DMS114 treated with DMSO at 0.1 percent for 48 hours (cell line): ENCODE measurements at regions not wholly inside any gene's neighbourhood (a gene's known extent, or its start where the extent isn't known, plus 50 kb on each side); places are given as distances from the start of the nearest gene placed in this dataset.

Experiments
- DNase-seq: peaks from one replicate; lab custom pipeline; 2025; ENCODE audit not compliant: unreplicated experiment; lab: John Stamatoyannopoulos, UW

GRCh38 chr7:81648716-81649115, 121.1 kb downstream of the HGF start:
- DNase-seq = no peak

DNA sequence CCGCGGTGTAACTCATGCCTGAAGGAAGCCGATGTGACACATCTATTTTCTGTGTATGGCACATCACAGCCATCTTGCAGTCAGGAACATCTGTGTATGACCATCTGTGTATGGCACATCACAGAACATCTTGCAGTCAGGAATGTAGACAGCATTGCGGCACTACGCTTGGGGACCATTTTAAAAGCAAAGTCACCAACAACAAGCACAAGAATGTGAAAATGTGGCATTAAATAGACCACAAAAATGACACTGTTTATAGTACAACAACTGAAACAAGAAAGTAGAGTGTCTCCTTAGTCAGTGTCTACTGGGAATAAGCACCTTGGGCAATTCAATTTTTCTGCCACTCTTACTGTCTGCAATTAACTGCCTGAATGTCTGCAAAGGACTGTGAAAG, 124.4 kb downstream of the HGF start:
- DNase-seq = no peak

DNA sequence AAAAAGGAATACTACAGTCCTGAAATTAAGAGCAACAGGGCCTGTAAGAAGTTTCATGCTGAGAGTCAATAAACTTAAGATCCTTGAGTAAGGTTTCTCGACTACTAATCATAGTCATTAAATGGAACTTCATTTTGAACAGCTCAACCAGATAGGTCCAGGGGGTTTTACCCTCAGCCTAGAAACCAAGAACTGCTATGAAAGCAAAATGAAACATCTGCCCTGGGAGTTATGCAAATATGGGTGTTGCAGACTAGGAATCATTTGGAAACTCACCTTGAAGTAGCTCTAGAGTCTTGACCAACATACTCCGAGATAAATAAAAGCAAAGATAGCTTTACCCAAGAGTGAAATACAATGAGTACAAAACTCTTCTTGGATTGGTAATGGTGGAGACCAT, 128.0 kb downstream of the HGF start:
- DNase-seq = no peak

DNA sequence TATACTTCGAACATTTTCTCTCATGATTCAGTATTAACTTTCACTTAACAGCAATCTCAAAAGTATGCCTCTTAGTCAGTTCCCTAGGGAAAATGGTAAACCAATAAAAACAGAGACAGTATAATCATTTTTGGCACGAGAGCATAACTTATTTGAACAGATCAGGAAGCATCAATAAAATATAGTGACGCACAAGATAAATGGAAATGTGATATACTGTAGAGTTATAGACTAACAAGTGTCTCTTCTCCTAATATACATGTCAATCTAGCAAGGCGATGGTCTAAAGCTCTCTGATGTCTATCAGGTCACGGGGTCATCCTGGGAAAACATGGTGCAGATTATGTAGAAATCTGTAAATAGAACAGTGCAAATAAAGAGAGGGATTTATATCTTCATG, 131.6 kb downstream of the HGF start:
- peak; percentile 66 for DNase-seq

DNA sequence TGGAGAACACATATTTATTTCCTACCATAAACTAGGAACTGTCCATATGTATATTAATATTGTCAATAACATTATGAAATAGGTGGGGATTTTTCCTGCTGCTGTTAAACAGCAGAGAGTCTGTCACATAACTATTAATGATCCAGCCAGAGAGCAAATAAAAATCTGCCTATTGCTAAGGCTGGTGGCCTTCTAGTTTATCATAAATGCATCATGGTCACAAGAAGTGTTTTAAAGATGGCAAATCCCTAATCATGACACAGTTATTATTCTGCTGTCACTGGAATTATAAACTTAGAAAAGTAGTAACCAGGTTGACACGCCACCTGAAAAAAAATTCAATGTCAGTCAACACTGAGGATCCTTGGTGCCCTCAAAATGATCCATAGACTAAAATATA, 132.3 kb downstream of the HGF start:
- DNase-seq = no peak

DNA sequence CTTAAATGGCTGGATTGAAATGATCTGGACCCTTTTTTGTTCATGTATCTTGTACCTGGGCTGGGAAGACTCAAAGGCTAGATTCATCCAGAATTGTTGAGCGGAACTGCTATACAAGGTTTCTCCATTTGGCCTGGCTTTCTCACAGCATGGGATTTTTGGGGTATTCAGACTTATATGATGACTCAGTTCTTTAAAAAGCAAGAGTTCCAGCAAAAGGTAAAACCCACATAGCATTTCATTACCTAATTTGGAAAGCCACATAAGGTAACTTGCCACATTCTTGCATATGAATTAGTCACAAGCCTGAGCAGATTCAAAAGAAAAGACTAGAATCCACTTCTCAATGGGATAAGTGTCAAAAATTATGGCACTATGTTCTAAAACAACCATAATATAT, 137.4 kb downstream of the HGF start:
- no peak for DNase-seq

GRCh38 chr7:81630600-81630999, 139.2 kb downstream of the HGF start:
- no peak for DNase-seq

GRCh38 chr7:81629702-81630101, 140.1 kb downstream of the HGF start:
- DNase-seq = no peak

- no peak for DNase-seq
Observed at GRCh38 chr7:81628951-81629350, 140.9 kb downstream of the HGF start.

DNA sequence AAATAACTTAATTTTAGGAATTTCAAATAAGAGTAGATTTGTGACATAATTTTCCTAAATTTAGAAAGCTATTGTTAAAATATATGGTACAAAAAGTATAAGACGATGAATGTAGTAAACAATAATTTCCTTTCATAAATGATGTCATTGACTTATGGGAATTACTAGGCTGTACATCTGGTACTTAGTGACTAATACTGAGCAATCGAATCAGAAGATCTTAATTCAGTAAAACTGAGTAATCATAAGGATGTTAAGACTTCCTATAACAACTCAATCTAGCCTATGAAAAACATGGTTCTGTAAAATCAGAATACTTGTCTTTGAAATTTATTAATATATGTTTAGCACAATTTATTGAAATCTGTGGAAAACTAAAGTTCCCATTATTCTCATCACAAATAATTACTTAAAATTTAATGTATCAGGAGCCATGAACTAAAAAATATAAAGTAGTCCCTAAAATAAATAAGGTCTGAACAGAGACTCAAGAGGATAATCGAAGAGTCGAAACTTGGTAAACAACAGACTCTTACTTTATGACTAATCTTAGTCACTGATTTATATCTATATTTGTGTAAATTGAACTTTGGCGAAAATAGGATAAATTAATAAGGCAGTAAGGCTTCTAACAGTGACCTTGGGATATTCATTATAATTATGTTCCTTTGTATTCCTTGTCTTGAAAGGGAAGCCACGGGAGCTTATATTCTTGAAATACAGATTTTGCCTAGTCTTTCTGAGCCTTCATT, 142.1 kb downstream of the HGF start:
- no peak for DNase-seq

GRCh38 chr7:81626008-81626407, 143.8 kb downstream of the HGF start:
- peak; percentile 66 for DNase-seq

DNA sequence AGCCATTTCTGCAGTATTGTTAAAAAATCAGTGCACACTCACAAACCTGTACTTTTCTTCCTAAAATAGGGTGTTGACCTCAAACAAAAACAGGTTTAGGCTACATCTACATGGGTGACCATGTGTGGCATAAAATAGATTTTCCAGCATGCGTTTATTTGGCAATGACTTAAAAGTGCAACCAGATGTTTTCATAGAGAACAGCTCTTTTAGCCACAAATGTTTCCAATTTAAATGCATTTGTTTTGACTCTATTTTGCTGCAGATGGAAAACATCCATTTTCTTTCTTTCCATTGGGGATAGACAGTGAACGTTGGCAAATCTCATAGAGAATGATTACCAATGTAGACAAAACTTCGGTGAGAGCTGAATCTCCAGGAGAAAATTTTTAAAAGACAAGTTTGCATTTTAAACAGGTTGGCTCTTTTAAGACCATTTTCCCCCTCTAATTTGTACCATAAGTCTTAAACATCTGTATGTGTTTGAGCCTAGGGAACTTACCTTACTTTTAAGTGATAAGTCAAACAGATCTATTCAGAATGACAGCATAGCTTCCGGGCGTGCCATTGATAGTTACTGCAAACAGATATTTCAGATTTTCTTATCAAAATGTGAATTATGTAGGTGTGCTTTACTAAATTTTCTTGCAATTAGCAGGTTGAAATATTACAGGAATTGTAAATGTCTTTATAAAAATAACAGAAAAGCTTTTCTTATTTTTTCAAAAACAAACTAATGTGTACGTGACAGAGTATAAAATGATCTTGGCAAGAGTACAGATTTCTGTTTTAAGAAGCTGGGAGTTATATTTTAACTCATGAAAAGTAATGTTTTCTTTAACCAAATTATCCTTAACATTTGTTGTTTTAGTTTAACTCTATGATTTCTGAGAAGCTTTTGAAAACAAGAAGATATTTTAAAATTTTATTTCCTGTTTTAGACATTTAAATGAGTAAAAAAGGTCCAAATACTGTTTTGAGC, 144.9 kb downstream of the HGF start:
- DNase-seq = no peak

- no peak for DNase-seq
Observed at GRCh38 chr7:81624021-81624592, 145.7 kb downstream of the HGF start.

DNA sequence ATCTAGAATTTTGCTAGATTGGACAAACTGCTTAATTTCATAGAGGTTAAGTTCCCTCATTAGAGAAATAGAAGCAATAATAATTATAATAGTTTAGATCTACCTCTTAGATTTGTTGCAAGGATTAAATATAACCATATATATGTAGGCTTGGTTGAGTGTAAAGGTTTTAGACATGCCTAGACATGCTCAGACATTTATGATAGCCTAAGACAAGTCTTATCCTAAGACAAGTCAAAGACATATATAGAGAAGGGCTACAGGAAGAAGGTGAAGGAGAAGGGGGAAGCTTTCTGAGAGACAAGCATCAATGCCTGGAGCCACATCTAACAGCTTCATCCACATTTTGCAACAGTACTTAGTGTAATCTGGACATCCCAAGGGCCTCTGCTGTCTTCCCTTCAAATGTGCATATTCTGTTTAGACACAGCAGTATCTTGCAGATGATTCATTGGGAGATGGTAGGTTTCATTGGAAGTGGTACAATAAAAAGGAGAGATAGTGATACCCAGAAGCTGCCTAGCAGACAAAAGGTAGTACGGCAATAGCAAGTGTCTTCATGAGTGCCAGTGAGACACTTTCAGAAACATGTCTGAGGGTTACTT, 146.5 kb downstream of the HGF start:
- DNase-seq = no peak

DNA sequence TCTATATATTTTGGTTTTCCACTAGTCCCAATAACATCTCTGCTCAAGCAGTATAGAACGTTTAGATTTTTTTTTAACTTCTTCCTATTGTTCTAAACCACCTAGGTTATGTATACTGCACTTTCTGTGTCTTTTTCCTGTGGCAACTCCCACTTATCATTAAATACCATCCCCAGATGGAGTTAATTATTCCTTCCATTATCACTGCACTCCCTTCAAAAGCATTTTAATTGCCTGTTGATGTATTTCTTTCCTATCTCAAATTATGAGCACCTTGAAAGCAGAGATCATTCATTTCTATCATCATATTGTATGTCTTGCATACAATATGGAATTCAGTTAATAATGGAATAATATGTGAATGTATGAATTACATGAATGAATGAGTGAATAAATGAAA, 148.0 kb downstream of the HGF start:
- DNase-seq = no peak

- DNase-seq = no peak
Observed at GRCh38 chr7:81618396-81619014, 151.3 kb downstream of the HGF start.

- DNase-seq = peak; percentile 76
Observed at GRCh38 chr7:81616951-81617350, 152.9 kb downstream of the HGF start.

GRCh38 chr7:81611805-81612204, 158.0 kb downstream of the HGF start:
- no peak for DNase-seq

DNA sequence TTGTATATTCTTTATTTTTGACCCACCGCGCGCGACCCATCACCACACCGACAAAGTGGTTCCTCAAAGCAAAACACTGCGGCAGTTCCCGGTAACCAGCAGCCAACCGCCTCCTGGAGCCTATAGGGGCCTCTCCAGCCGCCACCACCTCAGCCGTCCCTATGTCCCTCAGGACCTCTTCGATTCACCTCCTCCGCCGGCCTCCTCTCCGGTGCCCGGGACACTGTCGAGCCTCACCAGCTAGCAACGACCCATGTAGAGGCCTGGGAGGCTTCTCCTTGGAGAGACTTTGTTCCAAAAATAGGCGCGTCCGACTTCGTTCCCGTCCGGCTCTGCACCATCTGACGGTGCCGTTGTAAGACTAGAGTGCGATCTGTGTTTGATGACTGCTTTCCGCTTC, 158.8 kb downstream of the HGF start:
- peak; percentile 78 for DNase-seq

- no peak for DNase-seq
Observed at GRCh38 chr7:81608748-81609382, 161.0 kb downstream of the HGF start.

- DNase-seq = no peak
Observed at GRCh38 chr7:81607987-81608386, 161.9 kb downstream of the HGF start.
